BLaER1 treated with 17β-estradiol and CSF1 and Interleukin-3, amounts not matched to agents 10 nM and 100 nM (cell line): ENCODE measurements at regions not wholly inside any gene's neighbourhood (a gene's known extent, or its start where the extent isn't known, plus 50 kb on each side); places are given as distances from the start of the nearest gene placed in this dataset.
"Not testable (repeated sequence)": the region's sequence is repeated elsewhere in the genome, so short reads cannot be mapped to it uniquely, and the experiment has no call there.

ENCODE experiments used
- H3K27ac ChIP-seq, 11 experiments: shearing (Covaris generic); formaldehyde crosslinking; 2 replicates each; pipeline ENCODE4 v1.8.1; 2022
- H3K27me3 ChIP-seq, 11 experiments: shearing (Covaris generic); formaldehyde crosslinking; 2 replicates each; pipeline ENCODE4 v1.8.1; 2022
- H3K36me3 ChIP-seq, 11 experiments: shearing (Covaris generic); formaldehyde crosslinking; 2 replicates each; pipeline ENCODE4 v1.8.1; 2022
- H3K4me1 ChIP-seq, 10 experiments: shearing (Covaris generic); formaldehyde crosslinking; 2 replicates each; pipeline ENCODE4 v1.8.1; 2022
- H3K4me2 ChIP-seq, 11 experiments: shearing (Covaris generic); formaldehyde crosslinking; 2 replicates each; pipeline ENCODE4 v1.8.1; 2022
- H3K4me3 ChIP-seq, 10 experiments: shearing (Covaris generic); formaldehyde crosslinking; 2 replicates each; pipeline ENCODE4 v1.8.1; 2022
- H3K9ac ChIP-seq, 11 experiments: shearing (Covaris generic); formaldehyde crosslinking; 2 replicates each; pipeline ENCODE4 v1.8.1; 2022
- H3K9me3 ChIP-seq, 11 experiments: shearing (Covaris generic); formaldehyde crosslinking; replicated peaks in 1 of 11; 2 replicates each; pipeline ENCODE4 v1.8.1; 2022
- H4K20me1 ChIP-seq, 11 experiments: shearing (Covaris generic); formaldehyde crosslinking; 2 replicates each; pipeline ENCODE4 v1.8.1; 2022
- Cebpa-rat ChIP-seq, 11 experiments: shearing (Covaris generic); IDR thresholded peaks; 2 replicates each; pipeline ENCODE4 v1.8.1; 2022

DNA sequence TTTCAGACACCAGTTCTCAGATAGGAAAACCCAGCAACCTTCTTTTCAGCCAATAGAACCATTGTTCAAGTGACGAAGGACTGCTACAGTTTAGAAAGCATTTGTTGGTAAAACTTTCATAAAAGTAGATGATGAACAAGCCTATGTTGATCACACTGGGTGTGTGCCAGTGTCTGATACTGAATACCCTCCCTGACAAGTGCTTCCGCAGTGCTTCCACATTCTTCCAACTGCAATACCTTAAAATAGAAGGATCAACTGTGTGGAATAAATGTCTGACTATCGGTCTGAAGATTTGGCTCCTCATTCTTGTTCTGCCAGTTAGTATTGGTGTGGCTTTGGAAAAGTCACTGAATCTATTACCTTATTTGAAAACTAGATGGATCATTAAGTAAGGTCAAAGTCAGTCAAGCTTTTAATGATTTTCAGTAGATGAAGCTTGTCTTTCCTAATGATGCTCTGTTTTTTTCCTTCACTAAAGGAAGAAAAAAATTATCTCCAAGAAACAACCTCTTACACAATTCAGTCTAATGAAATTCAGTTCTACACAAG is 479.4 kb upstream of the CBLB start:
- TF ChIP-seq Cebpa-rat (IDR thresholded peaks at IDR 0.05) = no peak
- no peaks in the 10 kb centered on the region for H3K27me3 ChIP-seq
- H3K9ac ChIP-seq = no peak overlapping the region
- peaks cover 0 to 9% (median 0%) of the 10 kb centered on the region in 11 experiments; a peak in 3 of 22 replicates for H3K9me3 ChIP-seq
- no peak overlapping the region for H3K27ac ChIP-seq
- no peaks in the 10 kb centered on the region for H3K36me3 ChIP-seq
- no peaks in the 10 kb centered on the region for H3K4me1 ChIP-seq
- no peaks in the 10 kb centered on the region for H4K20me1 ChIP-seq
- H3K4me3 ChIP-seq = no peak overlapping the region
- H3K4me2 ChIP-seq = no peak overlapping the region

GRCh38 chr3:106349191-106349881 is 480.5 kb upstream of the CBLB start:
- H3K4me2 ChIP-seq = no peak overlapping the region
- H3K4me1 ChIP-seq = no peaks in the 10 kb centered on the region
- TF ChIP-seq Cebpa-rat (IDR thresholded peaks at IDR 0.05) = no peak
- peaks cover 0 to 9% (median 0%) of the 10 kb centered on the region in 11 experiments; a peak in 3 of 22 replicates for H3K9me3 ChIP-seq
- no peaks in the 10 kb centered on the region for H3K36me3 ChIP-seq
- H3K9ac ChIP-seq = no peak overlapping the region
- no peak overlapping the region for H3K4me3 ChIP-seq
- no peaks in the 10 kb centered on the region for H4K20me1 ChIP-seq
- no peak overlapping the region for H3K27ac ChIP-seq
- H3K27me3 ChIP-seq = no peaks in the 10 kb centered on the region

GRCh38 chr3:106355873-106356272 is 487.1 kb upstream of the CBLB start:
- Histone ChIP-seq H4K20me1 (no peaks in the 10 kb centered on the region), H3K27me3 (no peaks in the 10 kb centered on the region), H3K4me3 (no peak overlapping the region), H3K4me1 (no peaks in the 10 kb centered on the region), H3K9me3 (peaks cover 0 to 18% (median 4%) of the 10 kb centered on the region in 11 experiments; a peak in 6 of 22 replicates), H3K27ac (no peak overlapping the region), H3K36me3 (no peaks in the 10 kb centered on the region), H3K9ac (no peak overlapping the region), H3K4me2 (no peak overlapping the region)
- TF ChIP-seq Cebpa-rat (IDR thresholded peaks at IDR 0.05) = no peak

DNA sequence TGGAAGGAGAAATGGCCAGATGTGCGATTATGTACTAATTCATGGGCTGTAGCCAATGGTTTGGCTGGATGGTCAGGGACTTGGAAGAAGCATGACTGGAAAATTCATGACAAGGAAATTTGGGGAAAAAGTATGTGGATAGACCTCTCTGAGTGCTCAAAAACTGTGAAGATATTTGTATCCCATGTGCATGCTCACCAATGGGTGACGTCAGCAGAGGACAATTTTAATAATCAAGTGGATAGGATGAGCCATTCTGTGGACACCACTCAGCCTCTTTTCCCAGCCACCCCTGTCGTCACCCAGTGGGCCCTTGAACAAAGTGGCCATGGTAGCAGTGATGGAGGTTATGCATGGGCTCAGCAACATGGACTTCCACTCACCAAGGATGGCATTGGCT is 490.9 kb upstream of the CBLB start:
- H3K36me3 ChIP-seq = no peaks in the 10 kb centered on the region
- H3K4me1 ChIP-seq = no peaks in the 10 kb centered on the region
- H3K27me3 ChIP-seq = no peaks in the 10 kb centered on the region
- H3K4me3 ChIP-seq = no peak overlapping the region
- H3K4me2 ChIP-seq = no peak overlapping the region
- H3K27ac ChIP-seq = no peak overlapping the region
- no peak overlapping the region for H3K9ac ChIP-seq
- H4K20me1 ChIP-seq = no peaks in the 10 kb centered on the region
- TF ChIP-seq Cebpa-rat (IDR thresholded peaks at IDR 0.05) = no peak
- peaks cover 0 to 29% (median 16%) of the 10 kb centered on the region in 11 experiments; a peak in 17 of 22 replicates for H3K9me3 ChIP-seq

- peaks cover 0 to 29% (median 16%) of the 10 kb centered on the region in 11 experiments; a peak in 17 of 22 replicates for H3K9me3 ChIP-seq
- H3K27me3 ChIP-seq, H4K20me1 ChIP-seq, H3K4me2 ChIP-seq, H3K27ac ChIP-seq, H3K4me1 ChIP-seq, H3K9ac ChIP-seq, H3K4me3 ChIP-seq, H3K36me3 ChIP-seq: not testable (repeated sequence)
These were observed 492.1 kb upstream of the CBLB start for GRCh38 chr3:106360901-106361300.

- Histone ChIP-seq H3K9ac (no peak overlapping the region), H3K9me3 (peaks cover 0 to 26% (median 16%) of the 10 kb centered on the region in 11 experiments; a peak in 17 of 22 replicates), H4K20me1 (no peaks in the 10 kb centered on the region), H3K27ac (no peak overlapping the region), H3K36me3 (no peaks in the 10 kb centered on the region), H3K4me3 (no peak overlapping the region), H3K4me1 (no peaks in the 10 kb centered on the region), H3K27me3 (no peaks in the 10 kb centered on the region), H3K4me2 (no peak overlapping the region)
- no peak for TF ChIP-seq Cebpa-rat (IDR thresholded peaks at IDR 0.05)
These were observed 495.7 kb upstream of the CBLB start for GRCh38 chr3:106364477-106364876.

GRCh38 chr3:106365061-106365691 is 496.4 kb upstream of the CBLB start:
- peaks cover 0 to 19% (median 15%) of the 10 kb centered on the region in 11 experiments; a peak in 17 of 22 replicates for H3K9me3 ChIP-seq
- no peaks in the 10 kb centered on the region for H4K20me1 ChIP-seq
- no peaks in the 10 kb centered on the region for H3K27me3 ChIP-seq
- H3K27ac ChIP-seq = no peak overlapping the region
- H3K4me2 ChIP-seq = no peak overlapping the region
- H3K4me3 ChIP-seq = no peak overlapping the region
- no peak overlapping the region for H3K9ac ChIP-seq
- H3K36me3 ChIP-seq = no peaks in the 10 kb centered on the region
- H3K4me1 ChIP-seq = no peaks in the 10 kb centered on the region
- TF ChIP-seq Cebpa-rat (IDR thresholded peaks at IDR 0.05) = no peak

- Histone ChIP-seq H3K36me3 (no peaks in the 10 kb centered on the region), H3K4me3 (no peak overlapping the region), H3K4me2 (no peak overlapping the region), H3K27me3 (no peaks in the 10 kb centered on the region), H3K9ac (no peak overlapping the region), H4K20me1 (no peaks in the 10 kb centered on the region), H3K27ac (no peak overlapping the region), H3K4me1 (no peaks in the 10 kb centered on the region), H3K9me3 (peaks cover 0 to 17% (median 14%) of the 10 kb centered on the region in 11 experiments; a peak in 16 of 22 replicates)
- no peak for TF ChIP-seq Cebpa-rat (IDR thresholded peaks at IDR 0.05)
These were observed 497.5 kb upstream of the CBLB start for GRCh38 chr3:106366352-106366751.

DNA sequence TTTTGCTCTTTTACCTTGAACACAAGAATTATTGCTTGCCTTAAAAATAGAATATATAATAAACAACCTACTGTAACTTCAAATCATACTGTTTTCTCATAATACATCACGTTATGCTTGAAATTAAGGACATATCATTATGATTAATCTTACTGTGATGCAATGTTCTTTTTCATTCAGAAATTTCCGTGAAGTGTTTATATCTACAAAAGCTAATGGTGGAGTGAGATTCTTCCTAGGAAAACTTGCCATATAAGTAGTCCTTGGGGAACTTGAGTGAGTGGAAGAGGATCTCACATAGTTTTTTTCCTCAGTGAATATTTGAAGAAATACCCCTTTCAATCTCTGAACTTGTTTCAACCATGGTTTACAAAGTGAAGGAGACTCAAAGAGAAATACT is 498.7 kb upstream of the CBLB start:
- Histone ChIP-seq H3K27me3 (no peaks in the 10 kb centered on the region), H3K36me3 (no peaks in the 10 kb centered on the region), H3K4me2 (no peak overlapping the region), H3K4me1 (no peaks in the 10 kb centered on the region), H4K20me1 (no peaks in the 10 kb centered on the region), H3K9ac (no peak overlapping the region), H3K9me3 (peaks cover 0 to 5% (median 4%) of the 10 kb centered on the region in 11 experiments; a peak in 13 of 22 replicates), H3K4me3 (no peak overlapping the region), H3K27ac (no peak overlapping the region)
- TF ChIP-seq Cebpa-rat (IDR thresholded peaks at IDR 0.05) = no peak
